ENCODE measurements at regions not wholly inside any gene's neighbourhood (a gene's known extent, or its start where the extent isn't known, plus 50 kb on each side); places are given as distances from the start of the nearest gene placed in this dataset.
A peak's percentile ranks its signal among the peaks of the same experiment; 100 is the strongest.

GRCh38 chr11:45543081-45543480 lies 122.3 kb downstream of the CHST1 start:
- TF ChIP-seq CTCF (IDR thresholded peaks at IDR 0.05): no peak
- ATAC-seq (no peak), DNase-seq (no peak)
- Histone ChIP-seq H3K27me3 (peaks cover 0 to 32% (median 10%) of the 10 kb centered on the region in 7 donors), H3K36me3 (no peaks in the 10 kb centered on the region), H3K27ac (no peak overlapping the region), H3K4me3 (no peak overlapping the region), H3K4me1 (no peaks in the 10 kb centered on the region), H3K9me3 (no peaks in the 10 kb centered on the region)
- WGBS, 2 donors: 90 to 93% methylated on average over 2 of the region's 2 CpGs
- intact Hi-C loops (cut with DNase I): loop anchor here in 2 of 10 donors (10.0 kb wide), 1 partner anchor 112 kb away; no protein-coding TSS in a partner anchor

- no peak for TF ChIP-seq CTCF (IDR thresholded peaks at IDR 0.05)
- no peak for DNase-seq
- 57 to 66% methylated on average over 10 of the region's 10 CpGs for WGBS, 2 donors
- Histone ChIP-seq H3K27me3 (peaks cover 0 to 33% (median 10%) of the 10 kb centered on the region in 7 donors), H3K9me3 (no peaks in the 10 kb centered on the region), H3K4me1 (no peaks in the 10 kb centered on the region), H3K27ac (no peak overlapping the region), H3K4me3 (no peak overlapping the region), H3K36me3 (no peaks in the 10 kb centered on the region)
- no peak for ATAC-seq
- intact Hi-C loops (cut with DNase I): loop anchor here in 2 of 10 donors (10.0 kb wide), 1 partner anchor 113 kb away; no protein-coding TSS in a partner anchor
Observed at GRCh38 chr11:45541693-45542434, 123.6 kb downstream of the CHST1 start.

GRCh38 chr11:45538939-45539338 lies 126.5 kb downstream of the CHST1 start:
- DNase-seq (no peak), ATAC-seq (no peak)
- Histone ChIP-seq H3K27ac (no peak overlapping the region), H3K27me3 (peaks cover 0 to 41% (median 10%) of the 10 kb centered on the region in 7 donors), H3K36me3 (no peaks in the 10 kb centered on the region), H3K9me3 (no peaks in the 10 kb centered on the region), H3K4me1 (no peaks in the 10 kb centered on the region), H3K4me3 (no peak overlapping the region)
- 70 to 78% methylated on average over 2 of the region's 2 CpGs for WGBS, 2 donors
- TF ChIP-seq CTCF (IDR thresholded peaks at IDR 0.05): no peak
- intact Hi-C loops (cut with DNase I): loop anchor here in 8 of 10 donors (2.0 to 10.0 kb wide), 8 partner anchors 116 to 1586 kb away; no protein-coding TSS in a partner anchor

- 56 to 67% methylated on average over 12 of the region's 12 CpGs for WGBS, 2 donors
- peak; percentile 16 to 20 for DNase-seq
- no peaks in the 10 kb centered on the region for H3K36me3 ChIP-seq
- H3K4me3 ChIP-seq: no peak overlapping the region
- peak; percentile 46 to 91 (median 82) for ATAC-seq
- peak in 6 of 9 donors; percentile 27 to 58 (median 36) for TF ChIP-seq CTCF (IDR thresholded peaks at IDR 0.05)
- intact Hi-C loops (cut with DNase I): loop anchor here in 8 of 10 donors (2.0 to 10.0 kb wide), 8 partner anchors 116 to 1586 kb away; no protein-coding TSS in a partner anchor
- H3K27me3 ChIP-seq: peaks cover 0 to 40% (median 9%) of the 10 kb centered on the region in 7 donors
- H3K9me3 ChIP-seq: no peaks in the 10 kb centered on the region
- no peaks in the 10 kb centered on the region for H3K4me1 ChIP-seq
- H3K27ac ChIP-seq: no peak overlapping the region
Observed at GRCh38 chr11:45538363-45538762, 127.1 kb downstream of the CHST1 start.
